HEK293T (cell line): ENCODE measurements at regions not wholly inside any gene's neighbourhood (a gene's known extent, or its start where the extent isn't known, plus 50 kb on each side); places are given as distances from the start of the nearest gene placed in this dataset.
"Not testable (repeated sequence)": the region's sequence is repeated elsewhere in the genome, so short reads cannot be mapped to it uniquely, and the experiment has no call there.

Experiments used
- CTCF ChIA-PET: fragments of 350-600 bp; formaldehyde crosslinking; extraction: SDS; loops from one replicate; lab custom pipeline; 2021; ENCODE audit warnings: antibody characterized with exemption, inconsistent platforms; lab: Yijun Ruan, JAX
- POLR2A ChIA-PET: fragments of 350-600 bp; formaldehyde crosslinking; extraction: SDS; loops from one replicate; lab custom pipeline; 2020; ENCODE audit warnings: antibody characterized with exemption, inconsistent platforms; lab: Yijun Ruan, JAX
- DNase-seq: peaks from one replicate; pipeline ENCODE4 v3.0.0; 2012; ENCODE audit warnings: mixed read lengths; ENCODE audit errors: extremely low spot score
- ARNT ChIP-seq: fragments of 450-650 bp; IDR thresholded peaks from 2 replicates; pipeline ENCODE4 v1.6.1; 2017; ENCODE audit warnings: mild to moderate bottlenecking
- BHLHE40 ChIP-seq: fragments of 450-650 bp; IDR thresholded peaks from 2 replicates; pipeline ENCODE4 v1.6.1; 2016; ENCODE audit warnings: mild to moderate bottlenecking, moderate library complexity, borderline replicate concordance
- CTBP1 ChIP-seq: fragments of 450-650 bp; IDR thresholded peaks from 2 replicates; pipeline ENCODE4 v1.6.1; 2016; ENCODE audit warnings: borderline replicate concordance
- ELF4 ChIP-seq: fragments of 450-650 bp; IDR thresholded peaks from 2 replicates; pipeline ENCODE4 v1.6.1; 2017; ENCODE audit warnings: antibody characterized with exemption
- FOXA1 ChIP-seq: fragments of 450-650 bp; IDR thresholded peaks from 2 replicates; pipeline ENCODE4 v1.6.1; 2016; ENCODE audit warnings: mild to moderate bottlenecking
- FOXK2 ChIP-seq: fragments of 450-650 bp; IDR thresholded peaks from 2 replicates; pipeline ENCODE4 v1.6.1; 2016; ENCODE audit warnings: mild to moderate bottlenecking
- FOXM1 ChIP-seq: fragments of 450-650 bp; IDR thresholded peaks from 2 replicates; pipeline ENCODE4 v1.6.1; 2017; ENCODE audit warnings: mild to moderate bottlenecking, borderline replicate concordance
- HDGF ChIP-seq: fragments of 450-650 bp; IDR thresholded peaks from 2 replicates; pipeline ENCODE4 v1.6.1; 2017; ENCODE audit warnings: antibody characterized with exemption, borderline replicate concordance
- L3MBTL2 ChIP-seq: fragments of 450-650 bp; conservative IDR thresholded peaks from 2 replicates; pipeline ENCODE4 v1.6.1; 2016; ENCODE audit warnings: mild to moderate bottlenecking
- LEF1 ChIP-seq: fragments of 450-650 bp; IDR thresholded peaks from 2 replicates; pipeline ENCODE4 v1.6.1; 2017; ENCODE audit warnings: mild to moderate bottlenecking, borderline replicate concordance
- NFRKB ChIP-seq: fragments of 450-650 bp; IDR thresholded peaks from 2 replicates; pipeline ENCODE4 v1.6.1; 2016; ENCODE audit warnings: mild to moderate bottlenecking, moderate library complexity
- PKNOX1 ChIP-seq: fragments of 450-650 bp; IDR thresholded peaks from 2 replicates; pipeline ENCODE4 v1.6.1; 2016
- SP1 ChIP-seq: fragments of 450-650 bp; IDR thresholded peaks from 2 replicates; pipeline ENCODE4 v1.6.1; 2017
- SUZ12 ChIP-seq: fragments of 450-650 bp; IDR thresholded peaks from 2 replicates; pipeline ENCODE4 v1.6.1; 2016; ENCODE audit warnings: mild to moderate bottlenecking
- TARDBP ChIP-seq: fragments of 450-650 bp; IDR thresholded peaks from 2 replicates; pipeline ENCODE4 v1.6.1; 2016
- ZNF384 ChIP-seq: fragments of 450-650 bp; IDR thresholded peaks from 2 replicates; pipeline ENCODE4 v1.6.1; 2016

- ChIA-PET POLR2A (no interaction called here), CTCF (no interaction called here)
- no peak for DNase-seq
- TF ChIP-seq LEF1 (no peak), L3MBTL2 (no peak), FOXK2 (no peak), SP1 (no peak), HDGF (no peak), SUZ12 (no peak)
Measured at GRCh38 chr13:22839603-22840530, 340.9 kb upstream of the SGCG start.

GRCh38 chr13:22846551-22846950 lies 334.2 kb upstream of the SGCG start:
- DNase-seq, result no peak
- ChIA-PET POLR2A (no interaction called here), CTCF (no interaction called here)
- TF ChIP-seq CTBP1, result no peak
- no peak for TF ChIP-seq SP1
- no peak for TF ChIP-seq BHLHE40
- TF ChIP-seq FOXM1, result no peak
- TF ChIP-seq FOXK2, result no peak
- TF ChIP-seq LEF1, result no peak

- CTCF ChIA-PET, result no interaction called here
- POLR2A ChIA-PET, result no interaction called here
Measured at GRCh38 chr13:22848539-22849052, 332.2 kb upstream of the SGCG start.

GRCh38 chr13:22855926-22856325 lies 324.9 kb upstream of the SGCG start:
- ChIA-PET CTCF (no interaction called here), POLR2A (no interaction called here)
- no peak for TF ChIP-seq FOXK2
- TF ChIP-seq LEF1, result no peak
- no peak for TF ChIP-seq SP1
- no peak for TF ChIP-seq NFRKB
- no peak for TF ChIP-seq FOXM1
- no peak for TF ChIP-seq FOXA1
- TF ChIP-seq TARDBP, result no peak
- no peak for TF ChIP-seq SUZ12
- no peak for TF ChIP-seq ARNT
- TF ChIP-seq ZNF384, result no peak
- no peak for TF ChIP-seq ELF4
- TF ChIP-seq CTBP1, result no peak
- no peak for TF ChIP-seq L3MBTL2
- no peak for TF ChIP-seq BHLHE40
- no peak for TF ChIP-seq PKNOX1
- no peak for TF ChIP-seq HDGF
- no peak for DNase-seq

More at GRCh38 chr13:22848539-22849052, 332.2 kb upstream of the SGCG start:
- no peak for DNase-seq
- TF ChIP-seq FOXK2 (no peak), LEF1 (no peak), TARDBP (no peak), FOXA1 (no peak), L3MBTL2 (no peak), SP1 (no peak), BHLHE40 (no peak), ZNF384 (no peak), ELF4 (no peak), NFRKB (no peak), SUZ12 (no peak), ARNT (no peak), FOXM1 (no peak), HDGF (no peak), CTBP1 (no peak), PKNOX1 (no peak)

- POLR2A ChIA-PET, CTCF ChIA-PET, DNase-seq: not testable (repeated sequence)
Measured at GRCh38 chr13:22858980-22859379, 321.8 kb upstream of the SGCG start.

GRCh38 chr13:22859411-22859810 lies 321.4 kb upstream of the SGCG start:
- POLR2A ChIA-PET, DNase-seq, CTCF ChIA-PET: not testable (repeated sequence)

GRCh38 chr13:22861958-22862466 lies 318.8 kb upstream of the SGCG start:
- ChIA-PET CTCF (no interaction called here), POLR2A (no interaction called here)
- no peak for DNase-seq
- TF ChIP-seq SP1 (no peak), ZNF384 (no peak), LEF1 (no peak), HDGF (no peak), TARDBP (no peak), PKNOX1 (no peak), L3MBTL2 (no peak), NFRKB (no peak), CTBP1 (no peak), ARNT (no peak), BHLHE40 (no peak), FOXA1 (no peak), SUZ12 (no peak), ELF4 (no peak), FOXM1 (no peak), FOXK2 (no peak)
